ENCODE measurements at regions not wholly inside any gene's neighbourhood (a gene's known extent, or its start where the extent isn't known, plus 50 kb on each side); places are given as distances from the start of the nearest gene placed in this dataset.

- POLR2A ChIA-PET = no interaction called here
These were observed 211.6 kb downstream of the ERCC6L2 start for GRCh38 chr9:96086936-96087571.

GRCh38 chr9:96085491-96086143 is 210.1 kb downstream of the ERCC6L2 start:
- ATAC-seq = no peak

More at GRCh38 chr9:96086936-96087571, 211.6 kb downstream of the ERCC6L2 start:
- H3K4me1 ChIP-seq = peaks cover 41% of the 10 kb centered on the region
- ATAC-seq = peak; percentile 14 to 54; a peak in 3 of 6 replicates
- CTCF ChIA-PET = no interaction called here
- no peak for FAIRE-seq
- peak in 1 of 2 experiments; percentile 24 for DNase-seq (ENCODE audit: low read depth in 1 of 2, low spot score in 1 of 2)
- H3K27ac ChIP-seq = peak overlapping the region; percentile 76 to 81
- peak overlapping the region; percentile 78 for H3K4me2 ChIP-seq
- H3K4me3 ChIP-seq = peak overlapping the region; percentile 8; the same call in 1 of the 3 replicates
- 0 out of 2 replicates have a peak, but pooled peaks have one; percentile 16 for TF ChIP-seq ZNF302 (CRISPR knock-in tag; IDR thresholded peaks at IDR 0.05)
- TF ChIP-seq EHF (CRISPR knock-in tag; IDR thresholded peaks at IDR 0.05) = 0 out of 2 replicates have a peak, but pooled peaks have one; percentile 10
- no peak for TF ChIP-seq SREBF2 (IDR thresholded peaks at IDR 0.05)
- no peaks in the 10 kb centered on the region; the same call in 2 of the 3 replicates for H3K9me3 ChIP-seq
- 51% methylated on average over 15 of the region's 16 CpGs for WGBS (ENCODE audit: missing lambda C conversion rate)

GRCh38 chr9:96084331-96084734 is 208.8 kb downstream of the ERCC6L2 start:
- TF ChIP-seq ZNF302 (CRISPR knock-in tag; IDR thresholded peaks at IDR 0.05) = no peak
- no peak for TF ChIP-seq POLR2A (IDR thresholded peaks at IDR 0.05; ENCODE audit: low read length)
- no peak for TF ChIP-seq KDM1A (IDR thresholded peaks at IDR 0.05; ENCODE audit: low read depth)
- TF ChIP-seq HMGXB4 (CRISPR knock-in tag; IDR thresholded peaks at IDR 0.05; ENCODE audit: borderline replicate concordance) = no peak
- TF ChIP-seq CEBPB (IDR thresholded peaks at IDR 0.05) = no peak
- TF ChIP-seq POLR2AphosphoS2 (conservative IDR thresholded peaks at IDR 0.05; ENCODE audit: low read length) = no peak
- POLR2A ChIA-PET = no interaction called here
- Histone ChIP-seq H3K4me1 (peaks cover 59% of the 10 kb centered on the region), H3K4me2 (no peak overlapping the region), H3K4me3 (no peak overlapping the region), H3K27ac (peak overlapping the region in 1 of 2 experiments; percentile 2; a peak in 1 of 6 replicates), H3K9me3 (no peaks in the 10 kb centered on the region)
- CTCF ChIA-PET = interaction anchor here (1.3 kb wide), 1 partner anchor 11 kb away, joined by 3 read pairs; no protein-coding TSS in a partner anchor
- no peak for FAIRE-seq
- 88% methylated on average over 4 of the region's 4 CpGs for WGBS (ENCODE audit: missing lambda C conversion rate)
- DNase-seq (ENCODE audit: low read depth in 1 of 2, low spot score in 1 of 2) = no peak
- no peak for ATAC-seq

More at GRCh38 chr9:96085491-96086143, 210.1 kb downstream of the ERCC6L2 start:
- ChIA-PET POLR2A (no interaction called here), CTCF (interaction anchor here (0.6 to 1.3 kb wide), 4 partner anchors 12 to 585 kb away, joined by 3 read pairs; no protein-coding TSS in a partner anchor)
- Histone ChIP-seq H3K4me2 (no peak overlapping the region), H3K27ac (peak overlapping the region; percentile 34 to 53; a peak in 5 of 6 replicates), H3K9me3 (no peaks in the 10 kb centered on the region; the same call in 2 of the 3 replicates), H3K4me1 (peaks cover 55% of the 10 kb centered on the region), H3K4me3 (no peak overlapping the region)
- TF ChIP-seq CBX8 (IDR thresholded peaks at IDR 0.05) = no peak
- TF ChIP-seq MAX (IDR thresholded peaks at IDR 0.05) = no peak
- no peak for TF ChIP-seq E2F6 (IDR thresholded peaks at IDR 0.05; ENCODE audit: borderline replicate concordance, low read depth)
- TF ChIP-seq POLR2A (IDR thresholded peaks at IDR 0.05; ENCODE audit: low read length) = no peak
- TF ChIP-seq HES2 (IDR thresholded peaks at IDR 0.05) = no peak
- TF ChIP-seq EHF (CRISPR knock-in tag; IDR thresholded peaks at IDR 0.05) = no peak
- TF ChIP-seq KDM5A (IDR thresholded peaks at IDR 0.05) = no peak
- TF ChIP-seq ESRRA (IDR thresholded peaks at IDR 0.05; ENCODE audit: borderline replicate concordance, low read length) = no peak
- TF ChIP-seq NR3C1 (IDR thresholded peaks at IDR 0.05) = no peak
- no peak for TF ChIP-seq GATA3 (IDR thresholded peaks at IDR 0.05; ENCODE audit: borderline replicate concordance)
- FAIRE-seq (no peak), DNase-seq (ENCODE audit: low read depth in 1 of 2, low spot score in 1 of 2) (no peak)
- 88% methylated on average over 12 of the region's 17 CpGs for WGBS (ENCODE audit: missing lambda C conversion rate)
